Suprapubic skin (tissue), 4 donors: ENCODE measurements at regions not wholly inside any gene's neighbourhood (a gene's known extent, or its start where the extent isn't known, plus 50 kb on each side); places are given as distances from the start of the nearest gene placed in this dataset.

Experiments
- DNase-seq, 2 donors: peaks; one replicate each; pipeline ENCODE4 v3.0.0-alpha.2; 2019; ENCODE audit warnings: low spot score in 2 of 2
- H3K27ac ChIP-seq: fragments of 200-600 bp; sonication (generic); one replicate; pipeline ENCODE4 v1.5.1; 2019
- H3K27me3 ChIP-seq: fragments of 200-600 bp; sonication (generic); one replicate; pipeline ENCODE4 v1.5.1; 2019
- H3K36me3 ChIP-seq: fragments of 200-600 bp; sonication (generic); one replicate; pipeline ENCODE4 v1.5.1; 2019
- H3K4me1 ChIP-seq: fragments of 200-600 bp; sonication (generic); one replicate; pipeline ENCODE4 v1.5.1; 2019
- H3K4me3 ChIP-seq: fragments of 200-600 bp; sonication (generic); one replicate; pipeline ENCODE4 v1.5.1; 2019; ENCODE audit warnings: mild to moderate bottlenecking
- H3K9me3 ChIP-seq: fragments of 200-600 bp; sonication (generic); one replicate; pipeline ENCODE4 v1.5.1; 2019
- EP300 ChIP-seq: sonication (generic); formaldehyde crosslinking; IDR thresholded peaks from one replicate; pipeline ENCODE4 v1.6.1; 2017; ENCODE audit warnings: antibody characterized with exemption
- POLR2A ChIP-seq, 2 donors: fragments of 450-650 bp; IDR thresholded peaks; one replicate each; pipeline ENCODE4 v1.6.1; 2017; ENCODE audit warnings: antibody characterized with exemption in 2 of 2, mild to moderate bottlenecking in 2 of 2, moderate library complexity in 2 of 2
- POLR2AphosphoS5 ChIP-seq, 3 donors: sonication (generic); formaldehyde crosslinking; IDR thresholded peaks; one replicate each; pipeline ENCODE4 v1.6.1; 2017; ENCODE audit warnings: antibody characterized with exemption in 3 of 3
- WGBS: methylation state at CpG from one replicate; pipeline ENCODE4 v1.1.5; 2018; 5-methylcytosine and 5-hydroxymethylcytosine counted together
- TF ChIP-seq, protein P1 (sequence below), 2 donors: fragments of 200-600 bp in 1 of 2; fragments of 450-650 bp in 1 of 2; sonication (generic) in 1 of 2; IDR thresholded peaks; one replicate each; pipeline ENCODE4 v1.5.1; 2016 to 2019; ENCODE audit warnings: antibody characterized with exemption in 2 of 2, mild to moderate bottlenecking in 1 of 2, moderate library complexity in 1 of 2

DNA sequence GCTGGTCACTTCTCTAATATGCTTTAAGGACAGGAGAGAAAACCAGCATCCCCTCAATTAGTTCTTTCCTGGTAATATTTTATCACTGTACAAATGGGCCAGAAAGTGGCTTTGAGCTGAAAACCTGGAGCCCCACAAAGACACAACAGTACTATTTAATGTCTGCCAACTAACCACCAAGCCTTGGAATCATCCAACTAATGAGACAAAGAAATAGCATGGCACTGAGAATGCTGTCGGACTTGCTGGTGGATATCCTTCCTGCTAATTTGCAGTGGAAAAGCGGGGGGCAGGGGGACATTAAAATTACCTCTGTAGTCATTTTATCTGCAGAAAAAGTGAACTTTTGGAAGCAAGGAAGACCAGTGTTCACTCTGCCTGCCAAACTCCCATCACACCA lies 288.5 kb downstream of the KBTBD8 start:
- Histone ChIP-seq H3K27me3 (no peaks in the 10 kb centered on the region), H3K9me3 (no peaks in the 10 kb centered on the region), H3K36me3 (no peaks in the 10 kb centered on the region), H3K27ac (no peak overlapping the region), H3K4me3 (no peak overlapping the region), H3K4me1 (no peaks in the 10 kb centered on the region)
- no peak for TF ChIP-seq POLR2A (IDR thresholded peaks at IDR 0.05)
- no peak for TF ChIP-seq POLR2AphosphoS5 (IDR thresholded peaks at IDR 0.05)
- TF ChIP-seq, protein P1, sequence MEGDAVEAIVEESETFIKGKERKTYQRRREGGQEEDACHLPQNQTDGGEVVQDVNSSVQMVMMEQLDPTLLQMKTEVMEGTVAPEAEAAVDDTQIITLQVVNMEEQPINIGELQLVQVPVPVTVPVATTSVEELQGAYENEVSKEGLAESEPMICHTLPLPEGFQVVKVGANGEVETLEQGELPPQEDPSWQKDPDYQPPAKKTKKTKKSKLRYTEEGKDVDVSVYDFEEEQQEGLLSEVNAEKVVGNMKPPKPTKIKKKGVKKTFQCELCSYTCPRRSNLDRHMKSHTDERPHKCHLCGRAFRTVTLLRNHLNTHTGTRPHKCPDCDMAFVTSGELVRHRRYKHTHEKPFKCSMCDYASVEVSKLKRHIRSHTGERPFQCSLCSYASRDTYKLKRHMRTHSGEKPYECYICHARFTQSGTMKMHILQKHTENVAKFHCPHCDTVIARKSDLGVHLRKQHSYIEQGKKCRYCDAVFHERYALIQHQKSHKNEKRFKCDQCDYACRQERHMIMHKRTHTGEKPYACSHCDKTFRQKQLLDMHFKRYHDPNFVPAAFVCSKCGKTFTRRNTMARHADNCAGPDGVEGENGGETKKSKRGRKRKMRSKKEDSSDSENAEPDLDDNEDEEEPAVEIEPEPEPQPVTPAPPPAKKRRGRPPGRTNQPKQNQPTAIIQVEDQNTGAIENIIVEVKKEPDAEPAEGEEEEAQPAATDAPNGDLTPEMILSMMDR (IDR thresholded peaks at IDR 0.05): no peak
- TF ChIP-seq EP300: no peak
- 85% methylated on average over 2 of the region's 2 CpGs for WGBS
- no peak for DNase-seq

DNA sequence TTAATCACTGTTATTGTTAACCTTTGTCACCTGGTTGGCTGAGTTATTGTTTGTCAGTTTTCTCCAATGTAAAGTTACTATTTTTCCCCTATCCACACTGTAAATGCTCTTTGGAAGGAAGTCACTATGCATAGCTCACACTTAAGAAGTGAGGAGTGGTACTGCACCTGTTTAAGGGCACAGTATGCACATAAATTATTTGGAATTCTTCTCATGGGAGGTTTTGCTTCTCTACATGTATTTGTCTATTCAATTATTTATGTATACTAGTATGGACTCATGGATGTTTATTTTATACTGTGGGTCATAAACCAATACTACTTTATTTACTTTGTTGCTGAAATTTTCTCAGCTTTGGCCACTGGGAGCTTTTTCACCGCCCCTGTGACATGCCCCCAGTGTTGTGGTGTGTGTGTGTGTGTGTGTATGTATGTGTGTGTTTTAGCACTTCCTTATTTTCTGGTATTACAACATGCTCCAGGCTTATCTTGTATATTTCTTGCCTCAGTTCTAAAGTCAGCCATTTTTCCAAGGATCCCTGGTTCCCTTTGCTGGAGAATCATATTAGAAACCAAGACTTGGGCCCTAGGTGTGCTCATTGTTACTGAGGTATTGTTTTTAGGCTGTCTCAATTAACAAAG lies 290.5 kb downstream of the KBTBD8 start:
- no peak for DNase-seq
- Histone ChIP-seq H3K27me3 (no peaks in the 10 kb centered on the region), H3K4me3 (no peak overlapping the region), H3K36me3 (no peaks in the 10 kb centered on the region), H3K27ac (no peak overlapping the region), H3K4me1 (no peaks in the 10 kb centered on the region), H3K9me3 (no peaks in the 10 kb centered on the region)
- TF ChIP-seq, protein P1 (IDR thresholded peaks at IDR 0.05): no peak
- no peak for TF ChIP-seq POLR2A (IDR thresholded peaks at IDR 0.05)
- TF ChIP-seq EP300: no peak
- TF ChIP-seq POLR2AphosphoS5 (IDR thresholded peaks at IDR 0.05): no peak
- WGBS: 70% methylated on average over 1 of the region's 1 CpG

DNA sequence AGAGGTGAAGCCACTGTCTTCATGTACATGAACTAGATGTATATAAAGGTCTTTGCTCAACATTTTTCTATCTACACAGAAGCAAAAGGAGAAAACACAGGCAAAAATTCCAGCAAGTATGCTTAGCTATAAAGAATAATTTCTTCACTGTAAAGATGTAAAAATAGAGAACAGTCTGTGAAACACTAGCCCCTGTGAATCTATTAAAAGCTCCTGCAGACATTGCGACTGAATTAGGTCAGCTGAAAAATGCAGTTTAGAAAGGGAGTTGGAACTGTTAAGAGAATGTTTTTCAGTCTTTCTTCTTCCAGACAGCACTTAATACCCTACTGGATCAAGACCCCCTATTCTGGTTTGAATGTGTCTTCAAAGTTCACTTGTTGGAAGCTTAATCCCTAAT lies 291.5 kb downstream of the KBTBD8 start:
- WGBS: 81% methylated on average over 1 of the region's 1 CpG
- DNase-seq: no peak

DNA sequence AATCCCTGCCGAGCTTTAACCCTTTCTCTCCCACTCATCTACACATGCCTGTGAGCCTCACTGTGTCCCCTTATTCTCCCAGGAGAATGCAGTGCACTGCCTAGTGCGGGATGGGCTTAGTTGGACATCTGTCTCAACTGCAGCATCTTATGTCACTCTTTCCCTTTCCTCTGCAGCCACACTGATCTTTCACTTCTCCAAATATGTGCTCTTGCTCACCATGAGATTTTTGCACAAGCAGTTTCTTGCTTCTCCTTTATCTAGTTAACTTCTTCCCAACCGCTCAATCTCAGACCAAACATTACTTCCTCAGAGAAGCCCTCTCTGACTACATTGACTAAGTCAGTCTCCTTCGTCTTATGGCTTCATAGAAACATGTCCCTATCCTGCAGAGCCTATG lies 292.3 kb downstream of the KBTBD8 start:
- WGBS: 82% methylated on average over 4 of the region's 4 CpGs
- Histone ChIP-seq H3K4me1 (no peaks in the 10 kb centered on the region), H3K9me3 (no peaks in the 10 kb centered on the region), H3K27ac (no peak overlapping the region), H3K36me3 (no peaks in the 10 kb centered on the region), H3K4me3 (no peak overlapping the region), H3K27me3 (no peaks in the 10 kb centered on the region)
- no peak for DNase-seq
- TF ChIP-seq EP300 (no peak), POLR2A (IDR thresholded peaks at IDR 0.05) (no peak), POLR2AphosphoS5 (IDR thresholded peaks at IDR 0.05) (no peak)
- TF ChIP-seq, protein P1 (IDR thresholded peaks at IDR 0.05): no peak

More for the DNA sequence above, 291.5 kb downstream of the KBTBD8 start:
- Histone ChIP-seq H3K4me3 (no peak overlapping the region), H3K27me3 (no peaks in the 10 kb centered on the region), H3K27ac (no peak overlapping the region), H3K36me3 (no peaks in the 10 kb centered on the region), H3K4me1 (no peaks in the 10 kb centered on the region), H3K9me3 (no peaks in the 10 kb centered on the region)
- TF ChIP-seq EP300 (no peak), POLR2A (IDR thresholded peaks at IDR 0.05) (no peak), POLR2AphosphoS5 (IDR thresholded peaks at IDR 0.05) (no peak)
- TF ChIP-seq, protein P1 (IDR thresholded peaks at IDR 0.05): no peak

DNA sequence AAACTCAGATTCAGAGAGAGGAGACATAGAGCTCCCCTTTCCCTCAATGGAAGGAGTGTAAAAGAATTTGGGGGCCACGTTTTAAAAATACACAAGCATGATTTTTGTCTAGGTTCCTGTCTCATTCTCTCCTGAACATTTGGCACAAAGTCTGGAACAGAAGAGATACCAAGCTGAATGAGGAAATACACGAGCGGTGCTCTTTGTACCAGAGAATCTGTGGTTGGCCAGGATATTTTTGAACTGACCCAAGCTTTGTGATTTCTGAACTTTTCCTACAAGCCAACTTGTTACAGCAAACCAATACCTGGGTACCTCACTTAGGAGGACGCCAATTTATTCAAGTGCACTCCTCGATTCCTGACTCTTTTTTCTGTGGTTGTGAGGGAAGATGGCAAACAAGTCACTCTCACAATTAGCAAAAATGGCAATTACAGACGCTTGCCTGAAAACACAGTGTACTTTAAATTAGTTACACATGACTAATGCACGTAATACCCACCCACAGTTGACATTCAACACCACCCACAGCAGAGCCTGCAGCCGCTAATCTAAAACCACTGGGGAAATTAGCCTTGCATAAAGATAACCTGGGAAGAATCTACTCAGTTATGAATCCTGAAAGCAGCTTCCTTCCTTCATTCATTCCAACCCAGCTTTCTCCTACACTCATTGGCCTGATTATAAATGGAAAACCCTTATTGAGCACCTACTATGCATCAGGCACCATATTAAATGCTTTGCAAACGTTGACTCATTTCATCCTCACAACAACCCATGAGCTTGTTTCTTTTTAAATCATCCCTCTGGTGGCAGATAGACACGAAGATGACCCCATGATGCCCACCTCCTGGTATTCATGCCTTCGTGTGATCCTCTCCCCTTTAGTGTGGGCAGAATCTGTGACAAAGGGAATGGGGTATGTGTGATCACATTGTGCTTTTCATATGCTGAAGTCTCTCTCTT lies 293.5 kb downstream of the KBTBD8 start:
- Histone ChIP-seq H3K4me3 (no peak overlapping the region), H3K27me3 (no peaks in the 10 kb centered on the region), H3K4me1 (no peaks in the 10 kb centered on the region), H3K27ac (no peak overlapping the region), H3K9me3 (no peaks in the 10 kb centered on the region), H3K36me3 (no peaks in the 10 kb centered on the region)
- DNase-seq: no peak
- 62% methylated on average over 11 of the region's 11 CpGs for WGBS
- TF ChIP-seq, protein P1 (IDR thresholded peaks at IDR 0.05): no peak
- TF ChIP-seq POLR2A (IDR thresholded peaks at IDR 0.05) (no peak), POLR2AphosphoS5 (IDR thresholded peaks at IDR 0.05) (no peak), EP300 (no peak)
